IMR-90 (cell line): ENCODE measurements at regions not wholly inside any gene's neighbourhood (a gene's known extent, or its start where the extent isn't known, plus 50 kb on each side); places are given as distances from the start of the nearest gene placed in this dataset.

Experiments used
- ATAC-seq: fragments of 200-7000 bp; cut with Tn5 transposase; 2 replicates; pipeline ENCODE4 v1.9.1; 2020; ENCODE audit warnings: low read depth, mild to moderate bottlenecking, moderate library complexity
- BruUV-seq: library from RNA; stranded (reverse); fragments of 400-500 nt; replicated peaks from 2 replicates; lab custom pipeline; 2021; lab: Mats Ljungman, UMichigan
- CTCF ChIA-PET: fragments of 300-600 bp; formaldehyde crosslinking; extraction: SDS; loops from one replicate; lab custom pipeline; 2021; ENCODE audit warnings: antibody characterized with exemption; lab: Yijun Ruan, JAX
- POLR2A ChIA-PET: fragments of 300-600 bp; sonication (Branson Sonifier 250); formaldehyde crosslinking; loops from one replicate; lab custom pipeline; 2022; ENCODE audit warnings: antibody characterized with exemption; ENCODE audit not compliant: unreplicated experiment; lab: Charles Lee
- DNase-seq: peaks from one replicate; pipeline ENCODE4 v3.0.0; 2013
- H2AFZ ChIP-seq: replicated peaks from 2 replicates; pipeline ENCODE3; 2013; ENCODE audit warnings: low read length, mild to moderate bottlenecking; ENCODE audit not compliant: poor library complexity
- H2AK5ac ChIP-seq: 2 replicates; pipeline ENCODE4 v1.6.1; 2013; ENCODE audit warnings: low read depth, low read length, inconsistent platforms
- H2AK9ac ChIP-seq: replicated peaks from 2 replicates; pipeline ENCODE3; 2013; ENCODE audit warnings: mild to moderate bottlenecking, low read depth, low read length, moderate library complexity; ENCODE audit not compliant: poor library complexity
- H2BK120ac ChIP-seq: 2 replicates; pipeline ENCODE4 v1.6.1; 2013; ENCODE audit warnings: low read depth, low read length, inconsistent platforms
- H2BK15ac ChIP-seq: 3 replicates; pipeline ENCODE4 v1.6.1; 2013; ENCODE audit warnings: low read depth, low read length, inconsistent platforms
- H2BK20ac ChIP-seq: 2 replicates; pipeline ENCODE4 v1.6.1; 2013; ENCODE audit warnings: low read depth, mild to moderate bottlenecking, inconsistent platforms, low read length, moderate library complexity
- H2BK5ac ChIP-seq: 2 replicates; pipeline ENCODE4 v1.6.1; 2013; ENCODE audit warnings: mild to moderate bottlenecking, low read depth, low read length, inconsistent platforms; ENCODE audit not compliant: poor library complexity, severe bottlenecking
- H3K14ac ChIP-seq: replicated peaks from 2 replicates; pipeline ENCODE4 v1.6.1; 2013; ENCODE audit warnings: low read depth, low read length, inconsistent platforms
- H3K18ac ChIP-seq: 2 replicates; pipeline ENCODE4 v1.6.1; 2013; ENCODE audit warnings: low read depth, low read length, control low read depth
- H3K23ac ChIP-seq: 2 replicates; pipeline ENCODE4 v1.6.1; 2013; ENCODE audit warnings: low read depth, low read length, inconsistent platforms
- H3K27ac ChIP-seq: 2 replicates; pipeline ENCODE4 v1.5.1; 2013; ENCODE audit warnings: mild to moderate bottlenecking, control low read depth, low read length; ENCODE audit not compliant: insufficient read depth
- H3K27me3 ChIP-seq: 2 replicates; pipeline ENCODE4 v1.6.1; 2013; ENCODE audit warnings: low read length; ENCODE audit not compliant: control insufficient read depth, insufficient read depth
- H3K36me3 ChIP-seq: 2 replicates; pipeline ENCODE4 v1.6.1; 2013; ENCODE audit warnings: low read length, mixed read lengths; ENCODE audit not compliant: control insufficient read depth, insufficient read depth
- H3K4ac ChIP-seq: 2 replicates; pipeline ENCODE4 v1.6.1; 2013; ENCODE audit warnings: low read depth, low read length, inconsistent platforms
- H3K4me1 ChIP-seq: 2 replicates; pipeline ENCODE4 v1.6.1; 2013; ENCODE audit warnings: low read length, mixed read lengths; ENCODE audit not compliant: control insufficient read depth, insufficient read depth
- H3K4me2 ChIP-seq: 2 replicates; pipeline ENCODE4 v1.6.1; 2013; ENCODE audit warnings: low read depth, mild to moderate bottlenecking, control low read depth, low read length, moderate library complexity
- H3K4me3 ChIP-seq: 2 replicates; pipeline ENCODE4 v1.5.1; 2013; ENCODE audit warnings: low read depth, mild to moderate bottlenecking, control low read depth, low read length, moderate library complexity; ENCODE audit not compliant: insufficient read depth
- H3K56ac ChIP-seq: 2 replicates; pipeline ENCODE4 v1.6.1; 2013; ENCODE audit warnings: low read length, inconsistent platforms; ENCODE audit not compliant: insufficient read depth; ENCODE audit errors: extremely low read depth
- H3K79me1 ChIP-seq, 2 experiments: 2 replicates each; pipeline ENCODE4 v1.6.1; 2013; ENCODE audit warnings: low read length in 2 of 2, inconsistent platforms in 1 of 2, low read depth in 1 of 2
- H3K9ac ChIP-seq: 2 replicates; pipeline ENCODE4 v1.6.1; 2013; ENCODE audit warnings: low read depth, low read length, control low read depth
- H3K9me1 ChIP-seq: 2 replicates; pipeline ENCODE4 v1.6.1; 2013; ENCODE audit warnings: low read length, inconsistent platforms; ENCODE audit not compliant: insufficient read depth
- H3K9me3 ChIP-seq: 2 replicates; pipeline ENCODE4 v1.6.1; 2013; ENCODE audit warnings: low read length; ENCODE audit not compliant: control insufficient read depth, insufficient read depth
- H4K20me1 ChIP-seq: 2 replicates; pipeline ENCODE4 v1.6.1; 2013; ENCODE audit warnings: low read length, inconsistent platforms; ENCODE audit not compliant: insufficient read depth
- H4K5ac ChIP-seq: 2 replicates; pipeline ENCODE4 v1.6.1; 2013; ENCODE audit warnings: mild to moderate bottlenecking, low read depth, low read length, control low read depth
- H4K8ac ChIP-seq, 2 experiments: 2 replicates each; pipeline ENCODE4 v1.6.1; 2013; ENCODE audit warnings: low read depth in 2 of 2, low read length in 2 of 2, control low read depth in 1 of 2, inconsistent platforms in 1 of 2
- H4K91ac ChIP-seq: 2 replicates; pipeline ENCODE4 v1.6.1; 2013; ENCODE audit warnings: low read depth, low read length, inconsistent platforms; ENCODE audit not compliant: insufficient read depth
- CHD1 ChIP-seq: IDR thresholded peaks from 2 replicates; pipeline ENCODE4 v1.6.1; 2012; ENCODE audit warnings: low read depth, low read length, improper control_type of control experiment
- MAFK ChIP-seq: IDR thresholded peaks from 2 replicates; pipeline ENCODE4 v1.6.1; 2012; ENCODE audit warnings: low read depth, low read length, improper control_type of control experiment
- RAD21 ChIP-seq: IDR thresholded peaks from 2 replicates; pipeline ENCODE4 v1.6.1; 2012; ENCODE audit warnings: low read length, improper control_type of control experiment
- RCOR1 ChIP-seq: IDR thresholded peaks from 2 replicates; pipeline ENCODE4 v1.6.1; 2012; ENCODE audit warnings: mild to moderate bottlenecking, low read length, improper control_type of control experiment; ENCODE audit not compliant: insufficient replicate concordance
- RFX5 ChIP-seq: IDR thresholded peaks from 2 replicates; pipeline ENCODE4 v1.8.0; 2012; ENCODE audit warnings: low read depth, mild to moderate bottlenecking, low read length, moderate library complexity
- SMC3 ChIP-seq: fragments of 150-350 bp; IDR thresholded peaks from 2 replicates; pipeline ENCODE4 v1.6.1; 2016; ENCODE audit warnings: low read depth, mild to moderate bottlenecking, antibody characterized with exemption, low read length, moderate library complexity
- USF2 ChIP-seq: fragments of 150-350 bp; IDR thresholded peaks from 2 replicates; pipeline ENCODE4 v1.6.1; 2017; ENCODE audit warnings: mild to moderate bottlenecking, antibody characterized with exemption, low read length, low read depth
- WGBS, 2 experiments: methylation state at CpG; one replicate each; pipeline versions ENCODE4 v1.1.5 to v1.1.7; 2013; ENCODE audit warnings: missing lambda C conversion rate in 2 of 2; ENCODE audit not compliant: insufficient read length in 1 of 2; ENCODE audit errors: extremely low coverage in 2 of 2; 5-methylcytosine and 5-hydroxymethylcytosine counted together
- dilution Hi-C: fragments of 300-500 bp; cut with HindIII; formaldehyde crosslinking; loops from one replicate; pipeline ENCODE4 v1.14.3; 2018; ENCODE audit warnings: low sequenced_read_pairs; ENCODE audit not compliant: unreplicated experiment
- in situ Hi-C: fragments of 300-500 bp; cut with MboI; formaldehyde crosslinking; loops from 3 replicates; pipeline ENCODE4 v1.14.3; 2019; ENCODE audit warnings: low sequenced_read_pairs, inconsistent platforms, mixed read lengths
- intact Hi-C: fragments of 100-400 bp; cut with micrococcal nuclease; formaldehyde crosslinking; loops from 2 replicates; pipeline ENCODE4 v1.10.0; 2022

- no peak for TF ChIP-seq USF2
- TF ChIP-seq CHD1, result no peak
- TF ChIP-seq RCOR1, result no peak
- TF ChIP-seq MAFK, result no peak
- TF ChIP-seq SMC3, result no peak
- TF ChIP-seq RFX5, result no peak
- TF ChIP-seq RAD21, result no peak
- Histone ChIP-seq H3K9me3 (no peaks in the 10 kb centered on the region), H3K79me1 (no peaks in the 10 kb centered on the region), H3K9me1 (no peaks in the 10 kb centered on the region), H3K36me3 (no peaks in the 10 kb centered on the region), H2BK120ac (no peak overlapping the region), H4K91ac (no peak overlapping the region), H4K20me1 (no peaks in the 10 kb centered on the region), H2AFZ (no peak overlapping the region), H3K14ac (no peak overlapping the region), H3K4ac (no peak overlapping the region), H3K4me1 (no peaks in the 10 kb centered on the region), H3K27ac (no peak overlapping the region), H2BK15ac (no peak overlapping the region), H2BK20ac (no peak overlapping the region), H3K23ac (no peak overlapping the region), H3K56ac (no peak overlapping the region), H3K18ac (no peak overlapping the region), H3K27me3 (no peaks in the 10 kb centered on the region), H3K4me2 (no peak overlapping the region), H4K8ac (no peak overlapping the region), H2AK5ac (no peak overlapping the region), H2BK5ac (no peak overlapping the region), H4K5ac (no peak overlapping the region), H3K4me3 (no peak overlapping the region), H3K9ac (no peak overlapping the region), H2AK9ac (no peak overlapping the region)
- ATAC-seq, result no peak
- dilution Hi-C loops, result no loop called here
- ChIA-PET CTCF (no interaction called here), POLR2A (no interaction called here)
- no TSS peak for BruUV-seq
- in situ Hi-C loops, result no loop called here
- DNase-seq, result no peak
- intact Hi-C loops, result no loop called here
- no CpG with 5 or more reads among the region's 3 CpGs for WGBS, 2 experiments
Measured at GRCh38 chr9:106784076-106784475, 78.9 kb upstream of the ZNF462 start.
